Anterior cingulate cortex (tissue), 58 donors: ENCODE measurements at regions not wholly inside any gene's neighbourhood (a gene's known extent, or its start where the extent isn't known, plus 50 kb on each side); places are given as distances from the start of the nearest gene placed in this dataset.

Experiments used
- DNase-seq, 58 donors: peaks; one replicate each; lab custom pipeline; 2025; lab: John Stamatoyannopoulos, UW

- no peak for DNase-seq
Observed at GRCh38 chr1:22344851-22345560, 106.6 kb upstream of the ZBTB40 start.

DNA sequence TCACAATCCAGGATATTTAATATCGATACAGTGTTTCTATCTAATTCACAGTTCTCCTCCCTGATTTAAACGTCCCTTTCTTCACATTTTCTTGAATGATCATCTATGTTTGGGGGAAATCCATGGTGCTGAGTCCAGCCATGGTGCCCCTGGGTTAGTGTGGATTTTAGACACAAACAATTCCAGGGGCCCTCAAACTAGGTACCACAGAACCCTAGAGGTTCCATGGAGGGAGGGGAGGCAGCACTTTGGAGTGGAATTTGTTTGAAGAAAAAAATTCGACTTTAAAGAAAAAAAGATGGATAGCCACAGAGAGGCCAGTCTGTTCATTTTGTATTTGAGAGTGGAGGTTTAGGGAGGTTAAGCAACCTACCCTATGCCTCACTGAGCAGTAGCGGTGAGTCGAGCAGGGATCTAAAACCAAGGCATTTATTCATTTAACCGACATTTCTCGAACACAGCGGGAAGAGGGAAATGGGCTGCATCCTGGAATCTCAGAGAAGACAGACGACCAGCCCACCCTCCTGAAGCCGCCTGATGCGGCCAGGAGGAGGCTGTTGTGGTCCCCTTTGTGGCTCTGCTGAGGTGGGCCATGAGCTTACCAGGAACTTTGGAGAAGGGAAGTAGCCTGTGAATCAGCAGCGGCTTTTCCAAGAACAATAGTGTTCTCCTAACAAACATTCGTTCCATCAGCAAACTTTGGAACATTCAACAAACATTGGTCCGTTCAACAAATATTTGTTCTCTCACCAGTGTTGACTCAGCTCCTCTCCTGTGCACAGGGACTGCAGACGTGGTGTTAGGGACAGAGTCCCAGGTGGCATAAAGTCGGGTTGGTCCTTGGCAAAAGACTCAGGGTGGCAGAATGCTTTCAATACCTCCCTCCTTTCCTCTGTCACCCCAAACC lies 103.5 kb upstream of the ZBTB40 start:
- DNase-seq = no peak

DNA sequence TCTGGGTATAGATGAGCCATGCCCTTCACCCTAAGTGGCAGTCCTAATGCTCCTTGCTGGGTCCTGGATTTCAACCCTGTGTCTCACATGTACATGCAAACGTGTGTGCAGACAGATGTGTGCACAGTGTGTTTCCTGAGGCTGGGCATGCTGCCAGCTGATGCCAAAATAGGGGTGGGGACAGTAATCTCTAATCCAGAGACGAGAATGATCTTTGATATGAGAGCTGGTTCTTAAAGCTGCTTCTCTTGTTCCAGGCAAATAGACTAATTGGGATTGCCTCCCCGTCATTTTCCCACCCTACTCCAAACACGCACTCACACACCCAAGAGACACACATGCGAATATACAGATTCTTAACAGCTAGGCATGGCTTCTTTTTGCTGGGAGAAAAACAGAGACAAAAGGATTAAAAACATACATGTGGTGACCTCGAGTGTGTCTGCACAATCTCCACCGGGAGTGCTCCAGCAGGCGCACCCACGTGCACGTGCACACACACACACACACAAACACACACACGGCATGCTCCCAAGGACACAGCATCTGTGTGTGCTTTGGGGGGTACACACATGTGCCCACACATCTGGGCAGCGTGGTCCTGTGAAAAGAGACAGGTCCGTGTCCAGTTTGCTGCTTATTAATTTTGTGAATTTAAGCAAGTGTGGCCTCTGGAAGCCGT lies 102.1 kb upstream of the ZBTB40 start:
- no peak for DNase-seq

GRCh38 chr1:22350171-22350923 lies 101.3 kb upstream of the ZBTB40 start:
- no peak for DNase-seq

GRCh38 chr1:22350924-22351767 lies 100.5 kb upstream of the ZBTB40 start:
- no peak for DNase-seq

- no peak for DNase-seq
Observed at GRCh38 chr1:22351768-22352080, 99.9 kb upstream of the ZBTB40 start.

DNA sequence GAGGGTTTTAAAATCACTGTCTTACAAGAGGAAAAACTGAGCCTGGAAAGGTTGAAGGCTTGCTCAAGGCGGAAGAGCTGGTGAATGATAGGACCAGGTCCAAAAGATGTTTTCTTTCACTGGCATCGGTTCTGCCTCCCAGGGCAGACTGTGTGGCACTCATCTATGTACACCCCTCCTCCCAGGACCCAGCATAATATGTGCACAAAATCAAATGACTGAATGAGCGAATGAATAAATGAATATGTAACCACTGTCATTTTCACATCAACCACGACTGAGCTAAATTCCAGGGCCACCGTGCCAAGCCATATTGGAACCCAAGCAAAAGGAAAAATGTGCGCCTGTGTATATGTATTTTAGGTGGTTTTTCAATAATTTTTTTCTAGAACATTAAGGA lies 99.3 kb upstream of the ZBTB40 start:
- no peak for DNase-seq

DNA sequence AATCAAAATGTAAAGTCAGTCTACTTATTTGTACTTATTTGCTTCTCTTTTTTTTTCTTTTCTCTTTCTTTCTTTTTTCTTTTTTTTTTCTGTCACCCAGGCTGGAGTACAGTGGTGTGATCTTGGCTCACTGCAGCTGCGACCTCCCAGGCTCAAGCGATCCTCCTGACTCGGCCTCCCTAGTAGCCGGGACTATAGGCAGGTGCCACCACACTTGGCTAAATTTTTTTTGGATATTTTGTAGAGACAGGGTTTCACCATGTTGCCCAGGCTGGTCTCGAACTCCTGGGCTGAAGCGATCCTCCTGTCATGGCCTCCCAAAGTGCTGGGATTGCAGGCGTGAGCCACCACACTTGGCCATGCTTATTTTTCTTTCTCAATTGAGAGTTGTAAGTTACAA lies 98.8 kb upstream of the ZBTB40 start:
- DNase-seq = no peak

DNA sequence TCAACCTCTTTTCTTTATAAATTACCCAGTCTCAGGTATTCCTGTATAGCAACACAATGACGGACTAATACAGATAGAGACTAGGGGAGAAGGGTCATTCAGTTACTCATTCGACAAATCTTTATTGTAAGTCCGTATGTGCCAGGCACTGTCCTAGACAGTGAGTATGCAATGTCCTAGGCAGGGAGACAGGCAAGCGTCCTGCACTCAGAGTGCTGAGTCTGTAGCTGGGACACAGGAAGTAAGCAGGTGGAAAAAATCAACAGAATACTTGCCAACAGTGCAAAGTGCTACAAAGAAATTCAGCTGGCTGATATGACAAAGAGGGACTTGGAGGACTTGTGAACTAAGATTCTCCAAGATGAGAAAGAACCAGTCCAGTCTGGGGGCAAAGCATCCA lies 92.2 kb upstream of the ZBTB40 start:
- DNase-seq = no peak

DNA sequence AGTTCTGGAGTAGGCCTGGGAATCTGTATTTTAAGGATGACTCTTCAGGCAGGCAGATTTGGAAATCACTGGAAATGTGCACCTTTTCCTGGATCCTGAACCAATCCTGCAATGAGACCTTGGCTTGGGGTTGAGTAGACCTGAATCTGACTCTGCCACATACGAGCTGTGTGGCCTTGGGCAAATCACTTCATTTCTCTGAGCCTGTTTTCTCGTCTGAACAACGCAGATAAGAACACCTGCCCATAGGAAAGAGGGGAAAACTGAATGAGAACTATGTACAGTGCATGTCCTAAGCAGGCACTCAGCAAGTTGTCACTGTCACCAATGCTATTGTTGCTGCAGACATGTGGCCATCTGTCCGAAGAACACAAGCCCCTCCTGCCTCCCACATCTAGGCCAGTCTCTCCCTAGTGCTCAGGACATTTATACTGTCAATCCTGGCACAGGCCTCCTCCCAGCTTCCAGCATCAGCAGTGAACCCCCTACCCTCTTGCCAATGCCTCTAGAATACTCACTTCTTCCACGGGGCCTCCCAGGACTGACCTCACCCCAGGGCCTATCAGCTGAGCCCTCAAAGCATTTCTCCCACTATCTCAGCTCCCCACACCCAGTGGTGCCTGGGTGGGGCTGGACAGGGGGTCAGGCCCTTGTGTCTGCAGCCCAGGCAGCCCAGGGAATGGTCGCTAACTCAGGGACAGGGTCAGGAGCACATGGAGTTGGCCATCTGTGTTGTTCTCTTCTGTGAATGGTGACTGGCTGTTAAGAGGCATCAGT lies 88.8 kb upstream of the ZBTB40 start:
- DNase-seq = no peak

GRCh38 chr1:22363403-22364325 lies 88.0 kb upstream of the ZBTB40 start:
- no peak for DNase-seq

- DNase-seq = no peak
Observed at GRCh38 chr1:22364326-22364650, 87.4 kb upstream of the ZBTB40 start.

- DNase-seq = no peak
Observed at GRCh38 chr1:22364764-22365163, 86.9 kb upstream of the ZBTB40 start.

DNA sequence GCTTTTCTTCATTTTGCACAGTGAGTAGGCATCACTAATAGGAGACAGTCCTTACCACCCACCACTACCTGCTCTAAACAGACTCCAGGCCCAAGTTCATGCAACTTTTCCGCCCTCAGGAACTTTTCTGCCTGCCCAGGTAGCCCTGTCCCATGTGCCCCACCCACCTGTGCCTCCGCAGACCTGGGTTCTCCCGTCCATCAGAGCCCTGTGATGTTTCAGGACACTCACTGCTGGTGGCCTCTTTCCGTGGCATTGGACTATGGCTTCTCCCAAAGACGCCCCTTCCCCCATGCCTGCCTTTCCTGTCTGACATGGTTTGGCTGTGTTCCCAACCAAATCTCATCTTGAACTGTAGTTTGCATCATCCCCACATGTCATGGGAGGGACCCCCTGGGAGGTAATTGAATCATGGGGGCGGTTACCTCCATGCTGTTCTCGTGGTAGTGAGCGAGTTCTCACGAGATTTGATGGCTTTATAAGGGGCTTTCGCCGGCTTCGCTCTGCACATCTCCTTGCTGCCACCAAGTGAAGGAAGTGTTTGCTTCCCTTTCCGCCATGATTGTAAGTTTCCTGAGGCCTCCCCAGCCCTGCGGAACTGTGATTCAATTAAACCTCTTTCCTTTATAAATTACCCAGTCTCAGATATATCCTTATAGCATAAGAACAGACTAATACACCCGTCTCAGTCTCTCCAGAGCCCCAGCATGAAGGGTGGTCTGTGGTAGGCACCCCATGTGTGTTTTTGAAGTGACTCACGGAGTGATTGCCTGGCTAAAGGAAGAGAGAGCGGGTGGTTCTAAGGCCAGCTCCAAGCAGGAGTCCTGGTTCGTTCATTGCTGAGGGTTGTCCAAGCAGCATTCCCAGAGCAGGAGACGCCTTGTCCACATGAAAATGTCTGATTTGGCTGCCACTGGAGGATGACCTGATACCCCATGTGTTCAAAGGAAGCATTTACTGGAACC lies 86.0 kb upstream of the ZBTB40 start:
- DNase-seq = no peak

- no peak for DNase-seq
Observed at GRCh38 chr1:22366346-22366745, 85.3 kb upstream of the ZBTB40 start.

DNA sequence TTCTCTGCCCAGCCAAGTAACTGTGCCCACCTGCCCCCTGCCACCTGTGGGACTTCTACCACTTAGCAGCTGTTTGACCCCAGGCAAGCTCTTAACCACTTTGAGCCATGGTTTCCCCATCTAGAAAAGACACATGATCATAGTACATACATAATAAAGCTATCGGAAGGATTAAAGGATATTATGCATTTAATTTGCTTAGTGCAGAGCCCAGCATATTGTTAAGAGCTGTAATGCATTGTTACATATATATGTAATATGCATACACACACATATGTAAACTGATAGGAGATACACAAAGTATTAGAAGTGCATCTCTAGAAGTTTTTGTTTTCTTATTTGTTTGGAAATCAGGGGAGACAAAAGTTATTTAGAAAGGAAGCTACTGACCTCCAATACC lies 83.5 kb upstream of the ZBTB40 start:
- no peak for DNase-seq
